D721Med (cell line): ENCODE measurements at regions not wholly inside any gene's neighbourhood (a gene's known extent, or its start where the extent isn't known, plus 50 kb on each side); places are given as distances from the start of the nearest gene placed in this dataset.
"Not testable (repeated sequence)": the region's sequence is repeated elsewhere in the genome, so short reads cannot be mapped to it uniquely, and the experiment has no call there.

Experiments used
- DNase-seq: peaks from one replicate; pipeline ENCODE4 v3.0.0; 2011; ENCODE audit warnings: low spot score; ENCODE audit not compliant: insufficient read length
- FAIRE-seq: peaks from 2 replicates; lab custom pipeline; 2011; peaks lifted over from hg19 to GRCh38; lab: Jason Lieb, UNC
- TF ChIP-seq, protein P1 (sequence below): IDR thresholded peaks from 2 replicates; pipeline ENCODE4 v1.5.1; 2012; ENCODE audit warnings: mild to moderate bottlenecking, control low read depth; ENCODE audit not compliant: insufficient read depth; ENCODE audit errors: missing control alignments

DNA sequence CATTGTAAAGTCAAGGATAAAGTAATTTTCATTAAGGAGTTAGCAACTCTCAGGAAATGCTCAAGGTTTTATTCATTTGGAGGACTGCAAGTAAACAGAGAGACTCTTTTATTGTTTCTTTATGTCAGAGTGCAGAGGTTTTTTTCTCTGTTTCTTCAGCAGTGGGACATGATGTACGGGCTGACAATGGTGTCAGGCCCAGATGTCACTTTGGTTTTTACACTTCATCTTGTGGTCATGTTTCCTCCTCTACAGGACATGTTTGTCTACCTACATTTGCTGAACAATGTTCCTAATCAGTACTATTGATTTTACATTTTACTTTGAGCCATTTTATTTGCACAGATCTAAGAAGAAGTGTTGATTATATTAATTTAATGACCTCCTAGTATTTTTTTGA is 72.8 kb upstream of the PARP8 start:
- TF ChIP-seq, protein P1, sequence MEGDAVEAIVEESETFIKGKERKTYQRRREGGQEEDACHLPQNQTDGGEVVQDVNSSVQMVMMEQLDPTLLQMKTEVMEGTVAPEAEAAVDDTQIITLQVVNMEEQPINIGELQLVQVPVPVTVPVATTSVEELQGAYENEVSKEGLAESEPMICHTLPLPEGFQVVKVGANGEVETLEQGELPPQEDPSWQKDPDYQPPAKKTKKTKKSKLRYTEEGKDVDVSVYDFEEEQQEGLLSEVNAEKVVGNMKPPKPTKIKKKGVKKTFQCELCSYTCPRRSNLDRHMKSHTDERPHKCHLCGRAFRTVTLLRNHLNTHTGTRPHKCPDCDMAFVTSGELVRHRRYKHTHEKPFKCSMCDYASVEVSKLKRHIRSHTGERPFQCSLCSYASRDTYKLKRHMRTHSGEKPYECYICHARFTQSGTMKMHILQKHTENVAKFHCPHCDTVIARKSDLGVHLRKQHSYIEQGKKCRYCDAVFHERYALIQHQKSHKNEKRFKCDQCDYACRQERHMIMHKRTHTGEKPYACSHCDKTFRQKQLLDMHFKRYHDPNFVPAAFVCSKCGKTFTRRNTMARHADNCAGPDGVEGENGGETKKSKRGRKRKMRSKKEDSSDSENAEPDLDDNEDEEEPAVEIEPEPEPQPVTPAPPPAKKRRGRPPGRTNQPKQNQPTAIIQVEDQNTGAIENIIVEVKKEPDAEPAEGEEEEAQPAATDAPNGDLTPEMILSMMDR = no peak
- no peak for FAIRE-seq
- DNase-seq = no peak

DNA sequence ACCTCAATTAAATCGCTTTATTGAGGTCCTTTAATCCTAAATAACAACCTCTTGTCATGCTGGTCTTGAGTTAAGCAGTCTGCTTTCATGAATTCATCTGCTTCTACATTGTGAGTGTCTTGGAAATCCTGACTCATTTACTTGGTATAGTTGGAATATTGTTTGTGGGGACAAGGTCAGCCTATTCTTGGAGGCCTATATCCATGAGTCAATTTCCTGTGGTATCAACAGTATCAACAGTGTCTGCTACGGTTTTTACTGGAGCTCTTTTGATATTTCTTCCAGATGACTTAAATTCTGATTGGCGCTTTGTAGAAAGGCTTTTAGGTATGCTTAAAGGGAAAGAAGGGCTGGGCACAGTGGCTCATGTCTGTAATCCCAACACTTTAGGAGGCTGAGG is 71.2 kb upstream of the PARP8 start:
- TF ChIP-seq, protein P1 = no peak
- no peak for FAIRE-seq
- no peak for DNase-seq

DNA sequence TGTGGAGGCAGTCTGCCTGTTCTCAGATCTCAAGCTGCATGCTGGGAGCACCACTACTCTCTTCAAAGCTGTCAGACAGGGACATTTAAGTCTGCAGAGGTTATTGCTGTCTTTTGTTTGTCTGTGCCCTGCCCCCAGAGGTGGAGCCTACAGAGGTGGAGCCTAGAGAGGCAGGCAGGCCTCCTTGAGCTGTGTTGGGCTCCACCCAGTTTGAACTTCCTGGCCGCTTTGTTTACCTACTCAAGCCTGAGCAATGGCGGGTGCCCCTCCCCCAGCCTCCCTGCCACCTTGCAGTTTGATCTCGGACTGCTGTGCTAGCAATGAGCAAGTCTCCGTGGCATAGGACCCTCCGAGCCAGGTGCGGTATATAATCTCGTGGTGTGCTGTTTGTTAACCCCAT is 64.9 kb upstream of the PARP8 start:
- FAIRE-seq, DNase-seq: not testable (repeated sequence)

DNA sequence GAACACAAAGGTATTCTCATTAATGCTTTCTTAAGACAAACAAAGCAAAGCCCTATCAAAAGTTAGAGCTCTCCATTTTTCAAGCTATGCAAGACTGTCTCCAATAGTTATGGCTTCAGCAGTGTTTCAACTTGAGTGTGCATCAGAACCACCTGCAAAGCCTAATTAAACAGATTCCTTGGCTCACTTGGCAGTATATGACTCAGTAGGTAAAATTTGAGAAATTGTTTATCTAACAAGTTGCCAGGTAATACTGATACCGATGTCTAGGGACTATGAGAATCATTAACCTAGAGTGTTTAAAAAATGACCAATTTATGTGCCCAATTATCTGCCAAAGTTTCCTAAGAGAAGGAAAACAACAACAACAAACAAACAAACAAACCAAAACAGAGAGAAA is 60.3 kb upstream of the PARP8 start:
- FAIRE-seq = no peak
- TF ChIP-seq, protein P1 = no peak
- DNase-seq = no peak

DNA sequence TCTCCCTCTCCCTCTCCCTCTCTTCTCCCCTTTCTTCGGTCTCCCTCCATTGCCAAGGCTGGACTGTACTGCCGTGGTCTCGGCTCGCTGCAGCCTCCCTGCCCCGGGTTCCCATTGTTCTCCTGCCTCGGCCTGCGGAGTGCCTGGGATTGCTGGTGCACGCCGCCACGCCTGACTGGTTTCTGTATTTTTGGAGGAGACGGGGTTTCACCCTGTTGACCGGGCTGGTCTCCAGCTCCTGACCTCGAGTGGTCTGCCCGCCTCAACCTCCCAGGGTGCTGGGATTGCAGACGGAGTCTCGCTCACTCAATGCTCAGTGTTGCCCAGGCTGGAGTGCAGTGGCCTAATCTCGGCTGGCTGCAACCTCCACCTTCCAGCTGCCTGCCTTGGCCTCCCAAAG is 59.0 kb upstream of the PARP8 start:
- not testable (repeated sequence) for FAIRE-seq

DNA sequence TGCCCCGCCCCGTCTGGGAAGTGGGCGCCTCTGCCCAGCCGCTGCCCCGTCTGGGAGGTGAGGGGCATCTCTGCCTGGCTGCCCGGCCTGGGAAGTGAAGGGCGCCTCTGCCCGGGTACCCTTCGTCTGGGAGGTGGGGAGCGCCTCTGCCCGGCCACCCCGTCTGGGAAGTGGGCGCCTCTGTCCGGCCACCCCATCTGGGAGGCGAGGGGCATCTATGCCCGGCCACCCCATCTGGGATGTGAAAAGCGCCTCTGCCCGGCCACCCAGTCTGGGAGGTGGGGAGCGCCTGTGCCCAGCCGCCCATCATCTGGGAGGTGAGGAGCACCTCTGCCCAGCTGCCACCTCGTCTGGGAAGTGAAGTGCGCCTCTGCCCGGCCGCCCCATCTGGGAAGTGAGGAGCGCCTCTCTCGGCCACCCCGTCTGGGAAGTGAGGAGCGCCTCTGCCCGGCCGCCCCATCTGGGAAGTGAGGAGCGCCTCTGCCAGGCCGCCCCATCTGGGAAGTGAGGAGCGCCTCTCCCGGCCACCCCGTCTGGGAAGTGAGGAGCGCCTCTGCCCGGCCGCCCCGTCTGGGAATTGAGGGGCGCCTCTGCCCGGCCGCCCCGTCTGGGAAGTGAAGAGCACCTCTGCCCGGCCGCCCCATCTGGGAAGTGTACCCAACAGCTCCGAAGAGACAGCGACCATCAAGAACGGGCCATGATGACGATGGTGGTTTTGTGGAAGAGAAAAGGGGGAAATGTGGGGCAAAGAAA is 58.3 kb upstream of the PARP8 start:
- not testable (repeated sequence) for FAIRE-seq, DNase-seq

More for the DNA sequence above, 59.0 kb upstream of the PARP8 start:
- DNase-seq = not testable (repeated sequence)

DNA sequence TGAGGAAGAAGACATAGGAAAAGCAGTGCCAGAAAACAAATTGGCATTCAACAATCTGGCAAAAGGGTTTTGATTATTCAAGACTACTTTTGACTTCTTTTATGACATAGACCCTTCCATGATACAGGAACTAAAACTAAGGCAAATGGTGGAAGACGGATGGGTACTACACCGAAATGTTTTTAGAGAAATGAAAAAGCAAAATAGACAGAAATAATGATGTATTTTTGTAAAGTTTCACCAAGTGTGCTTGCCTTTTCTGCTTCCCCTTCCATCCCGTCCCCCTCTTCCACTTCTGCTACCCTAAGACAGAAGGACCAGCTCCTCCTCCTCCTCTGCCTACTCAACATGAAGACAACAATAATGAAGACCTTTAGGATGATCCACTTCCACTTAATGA is 53.4 kb upstream of the PARP8 start:
- not testable (repeated sequence) for FAIRE-seq, DNase-seq
